Karpas-422 (cell line): ENCODE measurements at regions not wholly inside any gene's neighbourhood (a gene's known extent, or its start where the extent isn't known, plus 50 kb on each side); places are given as distances from the start of the nearest gene placed in this dataset.

ENCODE experiments used
- DNase-seq: peaks from one replicate; pipeline ENCODE4 v3.0.0-alpha.2; 2015
- H2AFZ ChIP-seq: fragments of 200-600 bp; sonication (generic); 2 replicates; pipeline ENCODE4 v1.6.1; 2014; ENCODE audit warnings: antibody characterized with exemption, low read length, mixed read lengths
- H3K27ac ChIP-seq: fragments of 200-600 bp; sonication (generic); 2 replicates; pipeline ENCODE4 v1.5.1; 2014; ENCODE audit warnings: mild to moderate bottlenecking, low read length, moderate library complexity
- H3K27me3 ChIP-seq: fragments of 200-600 bp; sonication (generic); 2 replicates; pipeline ENCODE4 v1.6.1; 2014; ENCODE audit warnings: low read length, mixed read lengths
- H3K36me3 ChIP-seq: fragments of 200-600 bp; sonication (generic); 2 replicates; pipeline ENCODE4 v1.6.1; 2014; ENCODE audit warnings: low read length, mixed read lengths; ENCODE audit not compliant: insufficient read depth
- H3K4me1 ChIP-seq: fragments of 200-600 bp; sonication (generic); 2 replicates; pipeline ENCODE4 v1.6.1; 2014; ENCODE audit warnings: mild to moderate bottlenecking, low read length, mixed read lengths
- H3K4me2 ChIP-seq: fragments of 200-600 bp; sonication (generic); 2 replicates; pipeline ENCODE4 v1.6.1; 2014; ENCODE audit warnings: low read length, low read depth, mild to moderate bottlenecking; ENCODE audit not compliant: poor library complexity, severe bottlenecking
- H3K4me3 ChIP-seq: fragments of 200-600 bp; sonication (generic); 2 replicates; pipeline ENCODE4 v1.5.1; 2014; ENCODE audit warnings: mild to moderate bottlenecking, antibody characterized with exemption, low read length, mixed read lengths
- H3K79me2 ChIP-seq: fragments of 200-600 bp; sonication (generic); 2 replicates; pipeline ENCODE4 v1.6.1; 2014; ENCODE audit warnings: mild to moderate bottlenecking, low read length, mixed read lengths
- H3K9ac ChIP-seq: fragments of 200-600 bp; sonication (generic); 2 replicates; pipeline ENCODE4 v1.6.0; 2014; ENCODE audit warnings: low read length
- H3K9me2 ChIP-seq: fragments of 200-600 bp; sonication (generic), shearing (Covaris generic); replicated peaks from 2 replicates; pipeline ENCODE4 v1.6.0; 2014; ENCODE audit warnings: mild to moderate bottlenecking, low read length, moderate library complexity; ENCODE audit not compliant: insufficient read depth
- H3K9me3 ChIP-seq: fragments of 300-700, 200-600 bp; sonication (generic); 2 replicates; pipeline ENCODE4 v1.6.1; 2014; ENCODE audit warnings: low read length, mixed read lengths
- H4K20me1 ChIP-seq: fragments of 200-600 bp; sonication (generic); 2 replicates; pipeline ENCODE4 v1.6.1; 2014; ENCODE audit warnings: mild to moderate bottlenecking, antibody characterized with exemption, low read length, low read depth; ENCODE audit not compliant: insufficient read depth

- no peak overlapping the region for H3K4me2 ChIP-seq
- no peak overlapping the region for H3K4me3 ChIP-seq
- DNase-seq: no peak
- H3K27me3 ChIP-seq: no peaks in the 10 kb centered on the region; the same call in 1 of the 2 replicates
- H3K4me1 ChIP-seq: no peaks in the 10 kb centered on the region
- H3K79me2 ChIP-seq: no peaks in the 10 kb centered on the region
- no peaks in the 10 kb centered on the region for H3K36me3 ChIP-seq
- no peak overlapping the region for H3K27ac ChIP-seq
- no peak overlapping the region for H2AFZ ChIP-seq
- no peak overlapping the region for H3K9ac ChIP-seq
- no peaks in the 10 kb centered on the region for H3K9me3 ChIP-seq
- no peaks in the 10 kb centered on the region for H3K9me2 ChIP-seq
- H4K20me1 ChIP-seq: no peaks in the 10 kb centered on the region
These were observed 666.5 kb downstream of the FLRT2 start for GRCh38 chr14:86196471-86196870.

DNA sequence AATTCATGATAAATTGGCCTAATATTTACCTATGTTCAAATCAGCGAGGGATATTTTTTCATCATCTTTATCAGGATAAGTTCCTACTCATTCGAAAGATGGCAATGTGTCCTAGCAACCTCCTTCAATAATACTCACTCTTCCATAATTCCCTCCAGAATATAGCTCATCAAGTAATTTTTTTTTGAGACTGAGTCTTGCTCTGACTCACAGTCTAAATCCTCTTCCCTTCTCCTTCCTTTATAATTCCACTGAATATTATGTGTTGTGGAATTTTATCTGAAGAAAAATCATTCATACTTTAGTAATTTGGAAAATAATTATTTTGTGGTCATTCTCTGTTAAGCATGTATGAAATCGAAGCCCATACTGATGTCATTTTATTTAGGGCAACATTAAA is 663.8 kb downstream of the FLRT2 start:
- Histone ChIP-seq H3K9ac (no peak overlapping the region), H3K9me3 (no peaks in the 10 kb centered on the region), H3K79me2 (no peaks in the 10 kb centered on the region), H2AFZ (no peak overlapping the region), H3K4me1 (no peaks in the 10 kb centered on the region), H3K4me3 (no peak overlapping the region), H3K4me2 (no peak overlapping the region), H4K20me1 (no peaks in the 10 kb centered on the region), H3K36me3 (no peaks in the 10 kb centered on the region), H3K27me3 (no peaks in the 10 kb centered on the region; the same call in 1 of the 2 replicates), H3K9me2 (no peaks in the 10 kb centered on the region), H3K27ac (no peak overlapping the region)
- no peak for DNase-seq

DNA sequence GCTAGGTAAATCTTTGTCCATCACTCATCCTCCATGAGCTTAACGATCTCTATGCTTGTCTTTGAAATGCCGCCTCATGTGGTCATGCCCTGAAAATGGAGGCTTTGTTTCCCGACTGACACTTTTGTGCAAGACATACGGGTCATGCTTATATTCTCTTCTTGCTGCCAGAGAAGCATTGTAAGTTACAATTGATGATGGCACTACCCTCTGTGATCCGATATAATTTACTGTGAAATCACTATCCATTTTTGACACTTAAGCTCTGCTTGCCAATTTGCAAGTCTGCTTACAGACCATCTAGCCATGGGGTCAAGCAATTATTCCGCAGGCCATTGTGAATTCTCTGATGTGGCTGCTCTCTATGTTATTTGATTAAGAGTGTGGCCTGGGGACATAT is 650.0 kb downstream of the FLRT2 start:
- no peaks in the 10 kb centered on the region for H3K9me2 ChIP-seq
- H3K9me3 ChIP-seq: no peaks in the 10 kb centered on the region
- no peak overlapping the region for H3K9ac ChIP-seq
- no peaks in the 10 kb centered on the region for H4K20me1 ChIP-seq
- H3K4me2 ChIP-seq: no peak overlapping the region
- no peaks in the 10 kb centered on the region for H3K79me2 ChIP-seq
- H3K4me3 ChIP-seq: no peak overlapping the region
- H3K36me3 ChIP-seq: no peaks in the 10 kb centered on the region
- no peaks in the 10 kb centered on the region for H3K4me1 ChIP-seq
- H3K27ac ChIP-seq: no peak overlapping the region
- no peak overlapping the region for H2AFZ ChIP-seq
- 0 out of 2 replicates have a peak, but pooled peaks cover 4% of the 10 kb centered on the region for H3K27me3 ChIP-seq
- DNase-seq: no peak

GRCh38 chr14:86168371-86168770 is 638.4 kb downstream of the FLRT2 start:
- peaks cover 8% of the 10 kb centered on the region for H3K4me1 ChIP-seq

GRCh38 chr14:86166541-86166940 is 636.6 kb downstream of the FLRT2 start:
- H3K9me2 ChIP-seq: no peaks in the 10 kb centered on the region
- H3K4me2 ChIP-seq: no peak overlapping the region
- H3K36me3 ChIP-seq: no peaks in the 10 kb centered on the region
- DNase-seq: no peak
- H3K9me3 ChIP-seq: no peaks in the 10 kb centered on the region
- no peak overlapping the region for H3K9ac ChIP-seq
- no peak overlapping the region for H2AFZ ChIP-seq
- H3K27me3 ChIP-seq: peaks cover 3% of the 10 kb centered on the region; the same call in 1 of the 2 replicates
- no peaks in the 10 kb centered on the region for H3K79me2 ChIP-seq
- peaks cover 8% of the 10 kb centered on the region for H3K4me1 ChIP-seq
- H4K20me1 ChIP-seq: no peaks in the 10 kb centered on the region
- H3K4me3 ChIP-seq: no peak overlapping the region
- H3K27ac ChIP-seq: no peak overlapping the region

More at GRCh38 chr14:86168371-86168770, 638.4 kb downstream of the FLRT2 start:
- Histone ChIP-seq H4K20me1 (no peaks in the 10 kb centered on the region), H3K27me3 (peaks cover 3% of the 10 kb centered on the region; the same call in 1 of the 2 replicates), H2AFZ (no peak overlapping the region), H3K27ac (no peak overlapping the region), H3K4me3 (no peak overlapping the region), H3K4me2 (no peak overlapping the region), H3K9ac (no peak overlapping the region), H3K36me3 (no peaks in the 10 kb centered on the region), H3K9me2 (no peaks in the 10 kb centered on the region), H3K9me3 (no peaks in the 10 kb centered on the region), H3K79me2 (no peaks in the 10 kb centered on the region)
- no peak for DNase-seq

- Histone ChIP-seq H2AFZ (no peak overlapping the region), H3K36me3 (no peaks in the 10 kb centered on the region), H3K4me1 (no peaks in the 10 kb centered on the region), H3K9me2 (no peaks in the 10 kb centered on the region; the same call in none of the 2 replicates), H3K9me3 (no peaks in the 10 kb centered on the region), H3K79me2 (no peaks in the 10 kb centered on the region), H3K4me2 (no peak overlapping the region), H3K27me3 (0 out of 2 replicates have a peak, but pooled peaks cover 4% of the 10 kb centered on the region), H3K9ac (no peak overlapping the region), H3K27ac (no peak overlapping the region), H3K4me3 (no peak overlapping the region), H4K20me1 (no peaks in the 10 kb centered on the region)
- DNase-seq: peak; percentile 53
These were observed 623.5 kb downstream of the FLRT2 start for GRCh38 chr14:86153480-86153879.

- H3K79me2 ChIP-seq: no peaks in the 10 kb centered on the region
These were observed 613.3 kb downstream of the FLRT2 start for GRCh38 chr14:86143248-86143647.

GRCh38 chr14:86141966-86142365 is 612.0 kb downstream of the FLRT2 start:
- H3K9me3 ChIP-seq: no peaks in the 10 kb centered on the region

More at GRCh38 chr14:86143248-86143647, 613.3 kb downstream of the FLRT2 start:
- Histone ChIP-seq H2AFZ (no peak overlapping the region), H4K20me1 (no peaks in the 10 kb centered on the region), H3K4me2 (no peak overlapping the region), H3K9me3 (no peaks in the 10 kb centered on the region), H3K4me3 (no peak overlapping the region), H3K27me3 (peaks cover 5% of the 10 kb centered on the region), H3K9me2 (peaks cover 11% of the 10 kb centered on the region), H3K9ac (no peak overlapping the region), H3K4me1 (no peaks in the 10 kb centered on the region), H3K36me3 (no peaks in the 10 kb centered on the region), H3K27ac (no peak overlapping the region)
- DNase-seq: no peak

More at GRCh38 chr14:86141966-86142365, 612.0 kb downstream of the FLRT2 start:
- Histone ChIP-seq H3K36me3 (no peaks in the 10 kb centered on the region), H3K9me2 (peaks cover 5% of the 10 kb centered on the region; the same call in 1 of the 2 replicates), H3K79me2 (no peaks in the 10 kb centered on the region), H3K4me2 (no peak overlapping the region), H3K9ac (no peak overlapping the region), H3K4me1 (no peaks in the 10 kb centered on the region), H3K27ac (no peak overlapping the region), H3K4me3 (no peak overlapping the region), H3K27me3 (peaks cover 5% of the 10 kb centered on the region), H2AFZ (no peak overlapping the region), H4K20me1 (no peaks in the 10 kb centered on the region)
- no peak for DNase-seq
